ENCODE measurements at regions not wholly inside any gene's neighbourhood (a gene's known extent, or its start where the extent isn't known, plus 50 kb on each side); places are given as distances from the start of the nearest gene placed in this dataset.

GRCh38 chr10:62560201-62560819 lies 186.1 kb downstream of the ZNF365 start:
- H3K27me3 ChIP-seq (replicated peaks; ENCODE audit: control insufficient read depth, insufficient read depth, low read length), result no peaks in the 10 kb centered on the region
- no peak overlapping the region for H3K4me3 ChIP-seq (replicated peaks; ENCODE audit: low read depth, low read length)
- no peak for TF ChIP-seq CTCF (IDR thresholded peaks at IDR 0.05; ENCODE audit: insufficient read depth, low read length, poor library complexity, severe bottlenecking)
- H3K36me3 ChIP-seq (ENCODE audit: control insufficient read depth, insufficient read depth, low read length), result no peaks in the 10 kb centered on the region
- no peak for DNase-seq (ENCODE audit: extremely low read depth, insufficient read length)

- Histone ChIP-seq H3K27me3 (replicated peaks; ENCODE audit: control insufficient read depth, insufficient read depth, low read length) (no peaks in the 10 kb centered on the region), H3K4me3 (replicated peaks; ENCODE audit: low read depth, low read length) (no peak overlapping the region), H3K36me3 (ENCODE audit: control insufficient read depth, insufficient read depth, low read length) (no peaks in the 10 kb centered on the region)
- DNase-seq (ENCODE audit: extremely low read depth, insufficient read length), result no peak
- TF ChIP-seq CTCF (IDR thresholded peaks at IDR 0.05; ENCODE audit: insufficient read depth, low read length, poor library complexity, severe bottlenecking), result no peak
These were observed 187.0 kb downstream of the ZNF365 start for GRCh38 chr10:62561151-62561550.

DNA sequence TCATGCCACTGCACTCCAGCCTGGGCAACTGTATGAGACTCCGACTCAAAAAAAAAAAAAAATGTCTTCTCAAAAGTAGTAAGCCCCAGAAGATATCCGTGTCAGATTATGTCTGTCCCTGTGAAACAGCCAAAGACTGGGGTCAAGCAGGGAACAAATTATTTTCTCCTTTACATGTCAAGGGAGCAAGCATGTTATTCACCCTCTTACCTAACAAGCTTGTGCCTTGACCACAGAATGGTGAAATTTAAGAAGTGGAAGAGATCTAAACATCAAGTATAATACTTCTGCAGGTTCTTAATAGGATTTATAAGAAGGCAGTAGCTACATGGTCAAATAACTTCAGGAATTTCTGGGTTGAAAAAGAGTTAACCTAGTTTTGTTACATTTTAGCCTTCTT lies 187.9 kb downstream of the ZNF365 start:
- Histone ChIP-seq H3K4me3 (replicated peaks; ENCODE audit: low read depth, low read length) (no peak overlapping the region), H3K27me3 (replicated peaks; ENCODE audit: control insufficient read depth, insufficient read depth, low read length) (no peaks in the 10 kb centered on the region), H3K36me3 (ENCODE audit: control insufficient read depth, insufficient read depth, low read length) (no peaks in the 10 kb centered on the region)
- TF ChIP-seq CTCF (IDR thresholded peaks at IDR 0.05; ENCODE audit: insufficient read depth, low read length, poor library complexity, severe bottlenecking), result no peak
- no peak for DNase-seq (ENCODE audit: extremely low read depth, insufficient read length)

DNA sequence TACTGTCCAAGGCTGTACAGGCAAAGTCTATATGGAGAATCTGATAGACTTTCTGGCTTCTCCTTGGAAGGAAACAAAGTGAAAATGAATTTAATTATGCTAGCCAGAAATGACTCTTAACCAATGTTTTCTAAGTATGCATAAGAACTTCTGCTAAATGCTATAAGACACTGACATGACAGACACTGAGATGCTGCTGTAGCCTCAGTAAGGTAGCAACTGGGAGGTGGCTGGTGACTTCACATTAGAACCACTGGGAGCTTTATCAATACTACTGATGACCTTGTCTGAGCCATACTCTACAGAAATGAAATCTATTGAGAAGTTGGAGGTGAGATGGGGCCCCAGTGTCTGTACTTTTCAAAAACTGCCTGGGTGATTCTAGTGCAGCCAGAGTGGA lies 188.6 kb downstream of the ZNF365 start:
- H3K4me3 ChIP-seq (replicated peaks; ENCODE audit: low read depth, low read length), result no peak overlapping the region
- H3K27me3 ChIP-seq (replicated peaks; ENCODE audit: control insufficient read depth, insufficient read depth, low read length), result no peaks in the 10 kb centered on the region
- no peaks in the 10 kb centered on the region for H3K36me3 ChIP-seq (ENCODE audit: control insufficient read depth, insufficient read depth, low read length)
- TF ChIP-seq CTCF (IDR thresholded peaks at IDR 0.05; ENCODE audit: insufficient read depth, low read length, poor library complexity, severe bottlenecking), result no peak
- no peak for DNase-seq (ENCODE audit: extremely low read depth, insufficient read length)

- Histone ChIP-seq H3K4me3 (replicated peaks; ENCODE audit: low read depth, low read length) (no peak overlapping the region), H3K27me3 (replicated peaks; ENCODE audit: control insufficient read depth, insufficient read depth, low read length) (no peaks in the 10 kb centered on the region), H3K36me3 (ENCODE audit: control insufficient read depth, insufficient read depth, low read length) (no peaks in the 10 kb centered on the region)
- TF ChIP-seq CTCF (IDR thresholded peaks at IDR 0.05; ENCODE audit: insufficient read depth, low read length, poor library complexity, severe bottlenecking), result no peak
- no peak for DNase-seq (ENCODE audit: extremely low read depth, insufficient read length)
These were observed 199.8 kb downstream of the ZNF365 start for GRCh38 chr10:62573929-62574328.

- no peaks in the 10 kb centered on the region for H3K36me3 ChIP-seq (ENCODE audit: control insufficient read depth, insufficient read depth, low read length)
- no peak overlapping the region for H3K4me3 ChIP-seq (replicated peaks; ENCODE audit: low read depth, low read length)
- TF ChIP-seq CTCF (IDR thresholded peaks at IDR 0.05; ENCODE audit: insufficient read depth, low read length, poor library complexity, severe bottlenecking), result no peak
- H3K27me3 ChIP-seq (replicated peaks; ENCODE audit: control insufficient read depth, insufficient read depth, low read length), result no peaks in the 10 kb centered on the region
- DNase-seq (ENCODE audit: extremely low read depth, insufficient read length), result no peak
These were observed 202.9 kb downstream of the ZNF365 start for GRCh38 chr10:62577076-62577475.

Data from GM06990 (cell line).